OCI-LY1 (cell line): ENCODE measurements at regions not wholly inside any gene's neighbourhood (a gene's known extent, or its start where the extent isn't known, plus 50 kb on each side); places are given as distances from the start of the nearest gene placed in this dataset.

Source experiments
- H2AFZ ChIP-seq: fragments of 200-600 bp; sonication (generic), shearing (Covaris generic); 2 replicates; pipeline ENCODE4 v1.6.0; 2014; ENCODE audit warnings: antibody characterized with exemption, mild to moderate bottlenecking, low read length
- H3F3A ChIP-seq: fragments of 200-600 bp; sonication (generic), shearing (Covaris generic); 2 replicates; pipeline ENCODE4 v1.6.0; 2014; ENCODE audit warnings: mild to moderate bottlenecking, antibody characterized with exemption, low read length, moderate library complexity; ENCODE audit not compliant: insufficient read depth
- H3K27ac ChIP-seq: fragments of 200-600 bp; sonication (generic); 2 replicates; pipeline ENCODE4 v1.5.1; 2014; ENCODE audit warnings: low read length, mixed run types, mild to moderate bottlenecking, low read depth; ENCODE audit not compliant: poor library complexity, severe bottlenecking
- H3K27me3 ChIP-seq: fragments of 200-600 bp; sonication (generic); 2 replicates; pipeline ENCODE4 v1.6.0; 2014; ENCODE audit warnings: antibody characterized with exemption, mild to moderate bottlenecking, low read length, moderate library complexity; ENCODE audit not compliant: insufficient read depth
- H3K36me3 ChIP-seq: fragments of 200-600 bp; sonication (generic); 2 replicates; pipeline ENCODE4 v1.6.1; 2014; ENCODE audit warnings: mild to moderate bottlenecking, antibody characterized with exemption, low read length, moderate library complexity, mixed read lengths; ENCODE audit not compliant: insufficient read depth
- H3K4me1 ChIP-seq: fragments of 200-600 bp; sonication (generic); 2 replicates; pipeline ENCODE4 v1.5.1; 2014; ENCODE audit warnings: mild to moderate bottlenecking, low read length, moderate library complexity; ENCODE audit not compliant: insufficient read depth, severe bottlenecking
- H3K4me2 ChIP-seq: fragments of 200-600 bp; sonication (generic), shearing (Covaris generic); 2 replicates; pipeline ENCODE4 v1.6.1; 2014; ENCODE audit warnings: low read length
- H3K4me3 ChIP-seq: fragments of 200-600 bp; sonication (generic); 2 replicates; pipeline ENCODE4 v1.5.1; 2014; ENCODE audit warnings: low read length, low read depth, mild to moderate bottlenecking, mixed read lengths; ENCODE audit not compliant: poor library complexity, severe bottlenecking
- H3K79me2 ChIP-seq: fragments of 200-600 bp; shearing (Covaris generic); 2 replicates; pipeline ENCODE4 v1.6.1; 2016; ENCODE audit warnings: mixed run types, low read length, mixed read lengths; ENCODE audit not compliant: insufficient read depth
- H3K9ac ChIP-seq: fragments of 200-600 bp; sonication (generic), shearing (Covaris generic); 2 replicates; pipeline ENCODE4 v1.6.1; 2014; ENCODE audit warnings: mild to moderate bottlenecking, low read length, mixed read lengths
- H3K9me2 ChIP-seq: fragments of 200-600 bp; sonication (generic), shearing (Covaris generic); 2 replicates; pipeline ENCODE4 v1.6.1; 2014; ENCODE audit warnings: low read depth, mild to moderate bottlenecking, low read length, mixed read lengths
- H3K9me3 ChIP-seq: fragments of 200-600 bp; shearing (Covaris generic); 2 replicates; pipeline ENCODE4 v1.6.1; 2014; ENCODE audit warnings: low read length, mixed read lengths
- H4K20me1 ChIP-seq: fragments of 200-600 bp; sonication (generic), shearing (Covaris generic); 2 replicates; pipeline ENCODE4 v1.6.0; 2016; ENCODE audit warnings: mild to moderate bottlenecking, low read length; ENCODE audit not compliant: insufficient read depth
- CTCF ChIP-seq: fragments of 200-600 bp; sonication (generic), shearing (Covaris generic); IDR thresholded peaks from 2 replicates; pipeline ENCODE4 v1.5.1; 2017; ENCODE audit warnings: mild to moderate bottlenecking, antibody characterized with exemption, low read length, moderate library complexity, mixed read lengths
- EZH2 ChIP-seq: fragments of 200-600 bp; sonication (generic), shearing (Covaris generic); IDR thresholded peaks from 2 replicates; pipeline ENCODE4 v1.8.0; 2017; ENCODE audit warnings: borderline replicate concordance, mixed run types, mild to moderate bottlenecking, antibody characterized with exemption, low read length, moderate library complexity, mixed read lengths

- no peak overlapping the region for H2AFZ ChIP-seq
- no peak for TF ChIP-seq EZH2
- no peak for TF ChIP-seq CTCF
- H3K27ac ChIP-seq = no peak overlapping the region
- H3K27me3 ChIP-seq = no peaks in the 10 kb centered on the region
- H3F3A ChIP-seq = no peaks in the 10 kb centered on the region
- no peak overlapping the region for H3K9ac ChIP-seq
- H4K20me1 ChIP-seq = no peaks in the 10 kb centered on the region
- H3K9me3 ChIP-seq = no peaks in the 10 kb centered on the region
- no peaks in the 10 kb centered on the region for H3K4me1 ChIP-seq
- no peak overlapping the region for H3K4me3 ChIP-seq
- H3K4me2 ChIP-seq = no peak overlapping the region
- H3K79me2 ChIP-seq = no peaks in the 10 kb centered on the region
- no peaks in the 10 kb centered on the region for H3K36me3 ChIP-seq
- no peaks in the 10 kb centered on the region for H3K9me2 ChIP-seq
Observed at GRCh38 chr5:67643536-67643935, 446.9 kb upstream of the CD180 start.

DNA sequence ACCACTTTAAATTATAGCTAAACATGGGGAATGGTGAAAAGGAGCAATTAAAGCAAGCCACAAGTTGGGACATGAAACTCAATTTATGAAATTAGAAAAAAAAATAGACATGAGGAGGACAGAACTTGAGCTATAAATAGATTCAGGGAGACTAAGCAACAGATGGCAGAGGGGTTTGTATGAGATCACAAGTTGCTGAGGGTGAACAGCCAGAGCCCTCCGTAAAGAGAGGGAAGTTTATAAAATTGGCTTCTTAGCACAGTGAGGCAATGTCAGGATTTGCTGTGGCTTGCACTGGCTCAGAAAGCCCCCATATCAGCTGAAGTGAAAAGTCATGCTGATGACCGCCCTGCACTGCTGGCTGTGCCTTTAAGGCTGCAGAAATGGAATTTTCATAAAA lies 443.4 kb upstream of the CD180 start:
- H3K27ac ChIP-seq = no peak overlapping the region

DNA sequence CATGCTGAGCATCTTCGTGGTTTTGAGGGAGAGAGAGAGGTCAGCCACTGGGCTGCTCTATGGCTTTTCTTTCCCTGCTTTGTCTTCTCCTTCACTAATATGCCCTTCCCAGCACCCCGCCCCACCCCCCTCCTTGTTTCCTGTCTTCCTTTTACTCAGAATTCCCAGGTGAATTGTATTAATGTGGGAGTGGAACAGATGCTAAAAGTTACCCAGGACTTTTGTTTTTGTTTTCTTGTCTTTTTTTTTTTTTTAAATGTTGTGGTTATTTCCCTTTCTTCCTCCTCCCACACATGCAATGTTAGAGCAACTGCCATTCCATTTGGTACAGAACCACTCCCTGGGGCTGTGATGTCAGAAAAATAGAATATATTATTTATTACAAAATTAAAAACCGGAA lies 442.7 kb upstream of the CD180 start:
- no peak overlapping the region for H2AFZ ChIP-seq
- no peaks in the 10 kb centered on the region for H3K4me1 ChIP-seq
- no peaks in the 10 kb centered on the region for H4K20me1 ChIP-seq
- H3K4me3 ChIP-seq = no peak overlapping the region
- no peaks in the 10 kb centered on the region for H3K36me3 ChIP-seq
- no peaks in the 10 kb centered on the region for H3K27me3 ChIP-seq
- H3K9ac ChIP-seq = no peak overlapping the region
- no peaks in the 10 kb centered on the region for H3K79me2 ChIP-seq
- H3F3A ChIP-seq = no peaks in the 10 kb centered on the region
- H3K4me2 ChIP-seq = no peak overlapping the region
- no peaks in the 10 kb centered on the region for H3K9me2 ChIP-seq
- no peaks in the 10 kb centered on the region for H3K9me3 ChIP-seq
- no peak overlapping the region for H3K27ac ChIP-seq
- no peak for TF ChIP-seq EZH2
- TF ChIP-seq CTCF = no peak

More for the DNA sequence above, 443.4 kb upstream of the CD180 start:
- Histone ChIP-seq H3K4me3 (no peak overlapping the region), H2AFZ (no peak overlapping the region), H3K4me1 (no peaks in the 10 kb centered on the region), H3F3A (no peaks in the 10 kb centered on the region), H3K27me3 (no peaks in the 10 kb centered on the region), H3K4me2 (no peak overlapping the region), H4K20me1 (no peaks in the 10 kb centered on the region), H3K79me2 (no peaks in the 10 kb centered on the region), H3K9ac (no peak overlapping the region), H3K9me3 (no peaks in the 10 kb centered on the region), H3K9me2 (no peaks in the 10 kb centered on the region), H3K36me3 (no peaks in the 10 kb centered on the region)
- TF ChIP-seq CTCF (no peak), EZH2 (no peak)
